ENCODE measurements at regions not wholly inside any gene's neighbourhood (a gene's known extent, or its start where the extent isn't known, plus 50 kb on each side); places are given as distances from the start of the nearest gene placed in this dataset.

DNA sequence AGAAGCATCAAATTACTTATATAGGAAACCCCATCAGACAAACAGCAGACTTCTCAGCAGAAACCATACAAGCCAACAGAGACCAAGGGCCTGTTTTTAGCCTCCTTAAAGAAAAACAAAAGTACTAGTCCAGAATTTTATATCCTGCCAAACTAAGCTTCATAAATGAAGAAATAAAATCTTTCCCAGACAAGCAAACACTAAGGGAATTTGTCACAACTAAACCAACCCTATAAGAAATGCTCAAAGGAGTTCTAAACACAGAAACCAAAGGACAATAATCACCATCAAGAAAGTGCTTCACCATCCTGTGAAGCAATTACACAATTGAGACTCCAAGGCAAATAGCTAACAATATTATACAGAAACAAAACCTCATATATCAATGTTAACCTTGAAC lies 238.6 kb downstream of the NKX6-1 start:
- TF ChIP-seq, protein P1, sequence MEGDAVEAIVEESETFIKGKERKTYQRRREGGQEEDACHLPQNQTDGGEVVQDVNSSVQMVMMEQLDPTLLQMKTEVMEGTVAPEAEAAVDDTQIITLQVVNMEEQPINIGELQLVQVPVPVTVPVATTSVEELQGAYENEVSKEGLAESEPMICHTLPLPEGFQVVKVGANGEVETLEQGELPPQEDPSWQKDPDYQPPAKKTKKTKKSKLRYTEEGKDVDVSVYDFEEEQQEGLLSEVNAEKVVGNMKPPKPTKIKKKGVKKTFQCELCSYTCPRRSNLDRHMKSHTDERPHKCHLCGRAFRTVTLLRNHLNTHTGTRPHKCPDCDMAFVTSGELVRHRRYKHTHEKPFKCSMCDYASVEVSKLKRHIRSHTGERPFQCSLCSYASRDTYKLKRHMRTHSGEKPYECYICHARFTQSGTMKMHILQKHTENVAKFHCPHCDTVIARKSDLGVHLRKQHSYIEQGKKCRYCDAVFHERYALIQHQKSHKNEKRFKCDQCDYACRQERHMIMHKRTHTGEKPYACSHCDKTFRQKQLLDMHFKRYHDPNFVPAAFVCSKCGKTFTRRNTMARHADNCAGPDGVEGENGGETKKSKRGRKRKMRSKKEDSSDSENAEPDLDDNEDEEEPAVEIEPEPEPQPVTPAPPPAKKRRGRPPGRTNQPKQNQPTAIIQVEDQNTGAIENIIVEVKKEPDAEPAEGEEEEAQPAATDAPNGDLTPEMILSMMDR (IDR thresholded peaks at IDR 0.05; ENCODE audit: low read depth, low read length) = no peak
- TF ChIP-seq POLR2A (IDR thresholded peaks at IDR 0.05; ENCODE audit: extremely low read depth, insufficient read length) (no peak), MYC (IDR thresholded peaks at IDR 0.05; ENCODE audit: low read depth, low read length) (no peak)
- TF ChIP-seq, protein P2, sequence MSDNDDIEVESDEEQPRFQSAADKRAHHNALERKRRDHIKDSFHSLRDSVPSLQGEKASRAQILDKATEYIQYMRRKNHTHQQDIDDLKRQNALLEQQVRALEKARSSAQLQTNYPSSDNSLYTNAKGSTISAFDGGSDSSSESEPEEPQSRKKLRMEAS (IDR thresholded peaks at IDR 0.05; ENCODE audit: low read depth, low read length) = no peak
